HEK293T (cell line): ENCODE measurements at regions not wholly inside any gene's neighbourhood (a gene's known extent, or its start where the extent isn't known, plus 50 kb on each side); places are given as distances from the start of the nearest gene placed in this dataset.

Source experiments
- CTCF ChIA-PET: fragments of 350-600 bp; formaldehyde crosslinking; extraction: SDS; loops from one replicate; lab custom pipeline; 2021; ENCODE audit warnings: antibody characterized with exemption, inconsistent platforms; lab: Yijun Ruan, JAX
- POLR2A ChIA-PET: fragments of 350-600 bp; formaldehyde crosslinking; extraction: SDS; loops from one replicate; lab custom pipeline; 2020; ENCODE audit warnings: antibody characterized with exemption, inconsistent platforms; lab: Yijun Ruan, JAX
- DNase-seq: peaks from one replicate; pipeline ENCODE4 v3.0.0; 2012; ENCODE audit warnings: mixed read lengths; ENCODE audit errors: extremely low spot score
- ARNT ChIP-seq: fragments of 450-650 bp; IDR thresholded peaks from 2 replicates; pipeline ENCODE4 v1.6.1; 2017; ENCODE audit warnings: mild to moderate bottlenecking
- BHLHE40 ChIP-seq: fragments of 450-650 bp; IDR thresholded peaks from 2 replicates; pipeline ENCODE4 v1.6.1; 2016; ENCODE audit warnings: mild to moderate bottlenecking, moderate library complexity, borderline replicate concordance
- CTBP1 ChIP-seq: fragments of 450-650 bp; IDR thresholded peaks from 2 replicates; pipeline ENCODE4 v1.6.1; 2016; ENCODE audit warnings: borderline replicate concordance
- ELF4 ChIP-seq: fragments of 450-650 bp; IDR thresholded peaks from 2 replicates; pipeline ENCODE4 v1.6.1; 2017; ENCODE audit warnings: antibody characterized with exemption
- FOXA1 ChIP-seq: fragments of 450-650 bp; IDR thresholded peaks from 2 replicates; pipeline ENCODE4 v1.6.1; 2016; ENCODE audit warnings: mild to moderate bottlenecking
- FOXK2 ChIP-seq: fragments of 450-650 bp; IDR thresholded peaks from 2 replicates; pipeline ENCODE4 v1.6.1; 2016; ENCODE audit warnings: mild to moderate bottlenecking
- FOXM1 ChIP-seq: fragments of 450-650 bp; IDR thresholded peaks from 2 replicates; pipeline ENCODE4 v1.6.1; 2017; ENCODE audit warnings: mild to moderate bottlenecking, borderline replicate concordance
- HDGF ChIP-seq: fragments of 450-650 bp; IDR thresholded peaks from 2 replicates; pipeline ENCODE4 v1.6.1; 2017; ENCODE audit warnings: antibody characterized with exemption, borderline replicate concordance
- L3MBTL2 ChIP-seq: fragments of 450-650 bp; conservative IDR thresholded peaks from 2 replicates; pipeline ENCODE4 v1.6.1; 2016; ENCODE audit warnings: mild to moderate bottlenecking
- LEF1 ChIP-seq: fragments of 450-650 bp; IDR thresholded peaks from 2 replicates; pipeline ENCODE4 v1.6.1; 2017; ENCODE audit warnings: mild to moderate bottlenecking, borderline replicate concordance
- NFRKB ChIP-seq: fragments of 450-650 bp; IDR thresholded peaks from 2 replicates; pipeline ENCODE4 v1.6.1; 2016; ENCODE audit warnings: mild to moderate bottlenecking, moderate library complexity
- PKNOX1 ChIP-seq: fragments of 450-650 bp; IDR thresholded peaks from 2 replicates; pipeline ENCODE4 v1.6.1; 2016
- SP1 ChIP-seq: fragments of 450-650 bp; IDR thresholded peaks from 2 replicates; pipeline ENCODE4 v1.6.1; 2017
- SUZ12 ChIP-seq: fragments of 450-650 bp; IDR thresholded peaks from 2 replicates; pipeline ENCODE4 v1.6.1; 2016; ENCODE audit warnings: mild to moderate bottlenecking
- TARDBP ChIP-seq: fragments of 450-650 bp; IDR thresholded peaks from 2 replicates; pipeline ENCODE4 v1.6.1; 2016
- ZNF384 ChIP-seq: fragments of 450-650 bp; IDR thresholded peaks from 2 replicates; pipeline ENCODE4 v1.6.1; 2016

DNA sequence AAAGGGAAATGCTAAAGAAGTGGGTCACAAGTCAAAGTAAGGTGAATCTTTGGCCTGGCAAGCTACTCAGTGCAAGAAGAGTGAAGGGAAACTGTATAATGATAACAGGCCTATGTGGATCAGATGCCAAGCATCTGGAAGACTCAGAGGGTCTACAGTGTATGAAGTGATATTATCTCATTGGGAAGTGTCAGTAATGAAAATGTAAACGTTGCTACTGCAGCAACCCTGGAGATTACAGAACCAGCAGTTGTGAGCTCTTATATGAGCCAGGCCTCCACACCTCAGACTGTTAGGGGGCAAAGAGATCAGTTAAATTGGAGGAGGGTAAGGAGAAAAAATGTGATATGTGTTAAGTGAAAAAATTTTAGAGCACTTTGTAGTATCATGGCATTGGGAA lies 195.4 kb upstream of the DPH6 start:
- POLR2A ChIA-PET: no interaction called here
- no peak for TF ChIP-seq ELF4
- no peak for TF ChIP-seq SP1
- no peak for TF ChIP-seq BHLHE40
- DNase-seq: no peak
- CTCF ChIA-PET: interaction anchor here (1.6 kb wide), 1 partner anchor 10 kb away, joined by 7 read pairs; no protein-coding TSS in a partner anchor

DNA sequence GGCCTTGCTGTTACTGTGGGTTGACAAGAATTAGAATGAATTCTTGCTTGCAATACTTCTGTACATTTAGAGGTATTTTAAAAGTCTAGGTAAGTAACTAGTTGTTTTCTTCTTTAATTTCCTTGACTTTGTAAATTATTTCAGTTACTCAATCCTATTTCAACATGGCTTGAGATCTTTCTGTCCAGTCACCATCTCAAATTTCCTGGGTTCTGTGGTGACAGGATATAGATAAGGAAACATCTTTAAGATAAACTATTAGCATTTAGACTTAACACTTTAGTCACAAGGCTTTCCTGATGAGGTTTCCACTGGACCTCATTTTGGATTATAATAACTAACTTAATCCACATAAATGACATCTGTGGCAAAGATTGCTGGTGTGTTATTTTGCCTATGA lies 195.9 kb upstream of the DPH6 start:
- CTCF ChIA-PET: interaction anchor here (1.6 kb wide), 1 partner anchor 10 kb away, joined by 7 read pairs; no protein-coding TSS in a partner anchor
- TF ChIP-seq FOXM1 (no peak), SP1 (no peak), PKNOX1 (no peak), LEF1 (no peak), CTBP1 (no peak), ARNT (no peak), ELF4 (no peak), L3MBTL2 (no peak), FOXK2 (no peak), ZNF384 (no peak), SUZ12 (no peak), FOXA1 (no peak), HDGF (no peak), NFRKB (no peak), BHLHE40 (no peak), TARDBP (no peak)
- DNase-seq: no peak
- POLR2A ChIA-PET: no interaction called here

- TF ChIP-seq ARNT (no peak), BHLHE40 (no peak), ZNF384 (no peak), FOXA1 (no peak), LEF1 (no peak), NFRKB (no peak), ELF4 (no peak), L3MBTL2 (no peak), CTBP1 (no peak), FOXM1 (no peak), SUZ12 (no peak), HDGF (no peak), FOXK2 (no peak), SP1 (no peak)
- POLR2A ChIA-PET: no interaction called here
- DNase-seq: no peak
- CTCF ChIA-PET: interaction anchor here (0.7 kb wide), 1 partner anchor 547 kb away, joined by 5 read pairs; no protein-coding TSS in a partner anchor
Observed at GRCh38 chr15:35743321-35743720, 197.4 kb upstream of the DPH6 start.

DNA sequence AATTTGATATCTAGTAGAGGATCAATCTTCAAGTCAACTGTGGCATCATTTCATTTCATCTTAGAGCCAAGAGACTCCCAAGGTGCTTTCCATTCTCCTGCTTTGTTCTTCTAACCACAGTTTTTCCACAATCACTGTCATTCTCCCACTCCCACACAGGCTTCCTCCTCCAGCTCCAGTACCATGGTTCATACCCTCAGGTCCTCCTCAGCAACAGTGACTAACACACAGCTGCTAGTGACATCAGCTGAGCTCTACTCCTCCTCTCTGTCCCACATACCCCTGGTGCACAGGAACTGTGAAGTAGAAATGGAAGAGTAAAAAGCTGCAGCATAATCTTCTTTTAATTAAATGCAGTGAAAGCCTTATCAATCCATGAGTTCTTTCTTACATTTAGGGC lies 200.2 kb upstream of the DPH6 start:
- TF ChIP-seq CTBP1 (no peak), ELF4 (no peak), ARNT (no peak), SP1 (no peak), HDGF (no peak), L3MBTL2 (no peak), FOXA1 (no peak), SUZ12 (no peak), PKNOX1 (no peak), LEF1 (no peak), TARDBP (no peak), BHLHE40 (no peak), ZNF384 (no peak), FOXK2 (no peak), NFRKB (no peak)
- ChIA-PET CTCF (no interaction called here), POLR2A (no interaction called here)
- DNase-seq: no peak

- CTCF ChIA-PET: no interaction called here
- no peak for TF ChIP-seq BHLHE40
- no peak for TF ChIP-seq SUZ12
- TF ChIP-seq ZNF384: no peak
- no peak for TF ChIP-seq CTBP1
- no peak for TF ChIP-seq TARDBP
- TF ChIP-seq L3MBTL2: no peak
- TF ChIP-seq ELF4: no peak
- no peak for TF ChIP-seq LEF1
- TF ChIP-seq NFRKB: no peak
- TF ChIP-seq FOXK2: no peak
- no peak for TF ChIP-seq FOXM1
- POLR2A ChIA-PET: no interaction called here
Observed at GRCh38 chr15:35748105-35748504, 202.1 kb upstream of the DPH6 start.

GRCh38 chr15:35750051-35750450 lies 204.1 kb upstream of the DPH6 start:
- ChIA-PET POLR2A (no interaction called here), CTCF (no interaction called here)
- no peak for DNase-seq
- TF ChIP-seq BHLHE40 (no peak), L3MBTL2 (no peak), HDGF (no peak), PKNOX1 (no peak), FOXM1 (no peak), SP1 (no peak), ARNT (no peak), ZNF384 (no peak), FOXA1 (no peak), NFRKB (no peak), CTBP1 (no peak), TARDBP (no peak)

More at GRCh38 chr15:35748105-35748504, 202.1 kb upstream of the DPH6 start:
- DNase-seq: no peak
